ENCODE measurements at regions not wholly inside any gene's neighbourhood (a gene's known extent, or its start where the extent isn't known, plus 50 kb on each side); places are given as distances from the start of the nearest gene placed in this dataset.
"Not testable (repeated sequence)": the region's sequence is repeated elsewhere in the genome, so short reads cannot be mapped to it uniquely, and the experiment has no call there.

DNA sequence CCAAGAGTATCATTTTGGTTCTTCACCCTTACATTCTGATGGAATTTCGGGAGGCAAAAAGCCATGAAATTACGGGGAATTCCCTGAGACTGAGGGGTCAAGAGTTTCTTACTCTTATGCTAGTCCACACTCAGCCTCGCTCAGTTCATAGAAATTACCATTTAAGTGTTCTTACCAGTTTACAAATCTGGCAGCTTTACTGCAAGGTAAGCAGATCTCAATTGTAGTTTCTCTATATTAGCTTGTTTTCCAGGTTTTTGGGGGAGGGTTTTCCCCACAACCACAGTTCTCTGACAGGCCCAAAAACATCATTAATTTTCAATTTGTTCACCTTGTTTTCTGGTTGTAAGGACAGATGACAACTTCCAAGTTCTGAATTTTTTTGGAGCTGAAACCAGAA lies 1028.4 kb downstream of the FAM181B start:
- DNase-seq = no peak

DNA sequence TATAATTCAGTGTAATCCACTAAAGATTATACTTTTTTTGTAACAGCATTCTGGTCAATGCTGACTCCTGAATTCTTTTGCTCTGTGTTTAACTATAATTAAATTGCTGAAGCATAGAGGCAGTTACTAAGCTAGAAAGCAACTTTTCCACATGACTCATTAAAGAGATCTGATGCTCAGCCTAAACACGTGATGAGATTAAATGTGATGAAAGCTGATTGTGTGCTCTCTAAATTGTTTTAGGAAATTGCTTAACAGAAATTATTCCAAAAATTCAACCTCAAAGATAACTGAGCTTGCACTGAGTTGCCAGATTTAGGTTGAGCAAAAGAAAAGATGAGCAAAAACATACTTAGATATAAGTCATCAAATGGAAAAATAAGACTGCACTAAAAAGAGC lies 1033.6 kb downstream of the FAM181B start:
- no peak for DNase-seq

DNA sequence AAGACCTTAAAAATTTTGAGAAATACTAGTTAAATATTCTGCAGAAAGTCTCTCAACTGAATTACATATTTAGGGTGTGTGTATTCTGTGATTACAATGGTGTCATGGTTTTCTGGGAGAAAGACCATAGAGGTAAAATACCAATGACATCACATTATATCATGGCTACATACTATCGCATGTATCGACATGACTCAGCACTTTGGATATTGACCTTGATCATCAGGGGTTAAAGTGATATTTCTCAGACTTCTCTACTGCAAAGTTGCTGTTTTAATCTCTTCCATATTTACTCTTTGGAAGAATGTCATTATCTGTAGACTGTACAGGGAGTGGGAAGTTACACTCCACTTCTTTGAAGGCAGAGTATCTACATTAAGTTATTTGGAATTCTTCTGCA lies 1046.6 kb downstream of the FAM181B start:
- no peak for DNase-seq

DNA sequence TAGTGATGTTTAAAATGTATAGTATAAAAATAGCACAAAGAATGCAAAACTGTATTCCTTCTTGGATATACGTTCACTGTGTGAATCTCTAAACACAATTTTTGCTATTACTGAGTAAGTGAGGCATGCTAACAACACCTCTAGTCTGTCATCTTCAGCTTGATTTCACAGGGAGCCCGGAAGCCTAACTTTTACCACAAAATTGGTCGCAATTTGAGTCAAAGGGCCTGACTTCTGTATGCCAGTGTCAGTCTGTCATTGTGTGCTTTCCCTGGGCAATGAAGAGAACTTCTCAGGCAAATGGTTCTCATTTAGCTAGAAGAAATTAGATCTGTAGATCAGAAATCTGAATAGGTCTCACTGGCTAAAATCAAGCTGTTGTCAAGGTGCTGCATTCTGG lies 1059.5 kb downstream of the FAM181B start:
- DNase-seq = no peak

DNA sequence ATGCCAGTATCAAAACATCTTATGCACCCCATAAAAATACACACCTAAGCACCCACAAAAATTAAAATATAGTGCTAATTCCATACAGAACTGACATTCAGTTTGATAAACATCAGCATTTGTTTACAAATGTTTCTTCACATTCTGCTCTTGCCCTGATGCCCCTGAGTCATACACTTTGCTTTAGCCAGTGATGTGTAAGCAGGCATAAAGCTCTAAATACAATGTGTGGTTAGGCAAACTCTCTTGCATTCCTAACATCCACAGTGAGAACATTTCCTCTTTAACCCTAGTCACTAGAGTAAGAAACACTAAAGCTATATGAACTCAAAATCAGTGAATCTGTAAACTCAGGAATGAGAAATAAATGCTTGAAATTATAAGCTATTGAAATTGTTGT lies 1060.7 kb downstream of the FAM181B start:
- DNase-seq = no peak

- no peak for DNase-seq
Observed at GRCh38 chr11:81669935-81670543, 1063.6 kb downstream of the FAM181B start.

DNA sequence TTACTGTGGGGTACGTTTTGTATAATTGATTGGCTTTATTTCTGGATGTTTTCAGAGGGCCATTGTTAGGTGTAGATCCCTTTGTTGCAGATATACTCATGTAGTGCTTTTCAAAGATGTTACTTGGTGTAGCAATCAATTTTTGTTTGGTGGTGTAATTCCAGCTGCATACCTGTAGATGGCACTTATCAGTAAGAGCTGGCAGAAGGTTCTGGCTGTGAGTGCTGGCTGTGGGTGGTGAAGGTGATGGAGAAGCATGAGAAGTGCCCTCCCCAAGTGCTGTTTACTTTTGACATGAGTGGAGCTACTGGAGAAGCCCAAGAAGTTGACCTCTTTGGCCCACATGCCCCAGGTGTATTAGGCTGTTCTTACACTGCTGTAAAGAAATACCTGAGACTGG lies 1074.9 kb downstream of the FAM181B start:
- no peak for DNase-seq

- DNase-seq = no peak
Observed at GRCh38 chr11:81655351-81655750, 1078.3 kb downstream of the FAM181B start.

- no peak for DNase-seq
Observed at GRCh38 chr11:81647374-81647773, 1086.3 kb downstream of the FAM181B start.

DNA sequence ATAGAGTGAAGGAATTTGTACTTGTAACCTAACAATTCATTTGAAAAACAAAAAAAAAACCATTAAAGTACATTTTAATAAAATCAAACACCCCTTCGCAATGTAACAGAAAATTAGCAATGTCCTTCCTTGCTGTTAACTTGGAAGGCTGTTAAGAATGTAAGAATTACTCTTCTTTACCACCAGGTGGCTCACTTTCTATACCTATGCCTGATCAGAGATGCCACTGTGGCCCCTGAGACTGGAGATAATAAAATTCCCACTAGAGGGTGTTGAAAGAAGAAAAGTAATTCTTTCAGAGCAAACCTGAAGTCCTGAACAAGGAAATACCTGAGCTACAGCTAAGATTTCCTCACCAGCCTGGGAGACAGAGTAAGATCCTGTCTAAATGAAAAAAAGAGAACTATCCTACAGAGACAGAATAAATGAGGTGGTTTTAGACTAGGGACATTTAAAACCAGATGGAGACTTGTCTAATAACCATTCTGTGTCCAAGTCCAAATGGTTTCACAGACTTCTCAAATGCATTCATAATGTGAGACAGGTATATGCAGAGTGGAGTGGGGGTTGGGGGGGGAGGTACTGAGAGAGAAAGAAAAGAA lies 1089.3 kb downstream of the FAM181B start:
- no peak for DNase-seq

DNA sequence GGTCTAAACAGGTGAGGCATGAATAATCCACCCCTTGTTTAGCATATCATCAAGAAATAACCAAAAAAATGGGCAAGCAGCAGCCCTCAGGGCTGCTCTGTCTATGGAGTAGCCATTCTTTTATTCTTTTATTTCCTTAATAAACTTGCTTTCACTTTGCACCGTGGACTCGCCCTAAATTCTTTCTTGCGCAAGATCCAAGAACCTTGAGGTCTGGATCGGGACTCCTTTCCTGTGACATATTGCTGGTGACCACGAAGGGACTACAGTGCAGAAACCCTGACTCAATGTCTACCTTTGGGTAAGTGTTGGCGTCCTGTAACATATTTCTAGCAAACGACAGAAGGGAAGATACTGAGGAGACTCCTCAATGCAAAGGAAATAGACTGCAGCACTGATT lies 1099.2 kb downstream of the FAM181B start:
- DNase-seq = no peak

DNA sequence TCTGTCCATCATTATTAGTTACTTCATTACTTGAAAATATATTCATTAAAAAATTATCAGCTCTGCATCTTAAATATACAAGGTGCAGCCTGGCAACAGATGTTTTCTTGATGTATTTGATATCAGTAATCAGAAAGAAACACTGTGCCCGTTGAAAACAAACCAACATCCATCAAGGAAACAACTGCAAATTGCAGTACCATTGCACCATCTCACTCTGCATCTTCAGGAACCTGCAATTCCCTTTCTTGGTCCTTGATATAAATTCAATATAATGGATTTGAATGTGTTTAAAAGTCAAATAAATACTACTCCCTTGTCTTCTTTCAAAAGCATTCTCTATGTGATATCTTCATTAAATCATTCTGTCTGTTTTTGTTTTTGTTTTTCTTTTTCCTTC lies 1131.2 kb downstream of the FAM181B start:
- no peak for DNase-seq

GRCh38 chr11:81596704-81597103 lies 1137.0 kb downstream of the FAM181B start:
- no peak for DNase-seq

DNA sequence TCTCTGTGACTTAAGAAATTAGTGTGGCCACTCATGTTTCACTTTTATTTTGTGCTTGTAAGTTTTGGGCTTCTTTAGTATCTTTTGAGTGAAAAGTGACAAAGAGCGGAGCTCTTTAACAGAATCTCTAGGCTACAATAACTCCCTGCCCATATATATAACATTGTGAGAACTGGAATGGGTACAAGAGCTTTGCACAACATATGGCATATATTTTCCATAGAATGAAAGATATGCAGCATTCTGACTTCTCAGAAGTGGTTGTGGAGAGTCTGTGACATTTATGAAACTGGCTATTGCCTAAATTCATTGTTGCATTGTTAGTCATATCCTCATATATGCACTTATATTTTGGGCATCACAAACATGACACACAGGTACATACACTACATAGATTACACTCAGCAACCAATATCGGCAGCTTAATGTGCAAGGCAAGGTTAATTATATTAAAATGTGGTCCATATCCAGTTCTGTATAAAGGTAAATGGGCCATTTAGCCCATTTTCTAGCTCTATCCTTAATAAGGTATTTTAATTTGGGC lies 1148.2 kb downstream of the FAM181B start:
- no peak for DNase-seq

DNA sequence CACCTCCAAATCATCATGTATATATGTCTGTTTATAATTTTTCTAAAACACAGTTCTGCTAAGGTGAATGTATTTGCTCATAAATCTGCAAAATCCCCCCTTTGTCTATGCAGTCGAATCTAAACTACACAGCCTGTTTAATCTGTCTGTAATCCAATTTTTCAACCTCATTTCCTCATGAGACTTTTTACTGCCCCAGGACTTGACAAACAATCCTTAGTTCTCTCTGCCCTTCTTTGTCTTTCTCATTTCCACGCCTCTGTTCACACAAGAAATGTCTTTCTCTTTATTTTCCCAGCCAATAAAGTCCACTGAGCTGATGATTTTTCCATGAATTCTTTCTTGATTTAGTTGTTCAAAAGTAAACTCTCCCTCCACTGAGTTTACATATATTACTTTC lies 1154.3 kb downstream of the FAM181B start:
- DNase-seq = no peak

DNA sequence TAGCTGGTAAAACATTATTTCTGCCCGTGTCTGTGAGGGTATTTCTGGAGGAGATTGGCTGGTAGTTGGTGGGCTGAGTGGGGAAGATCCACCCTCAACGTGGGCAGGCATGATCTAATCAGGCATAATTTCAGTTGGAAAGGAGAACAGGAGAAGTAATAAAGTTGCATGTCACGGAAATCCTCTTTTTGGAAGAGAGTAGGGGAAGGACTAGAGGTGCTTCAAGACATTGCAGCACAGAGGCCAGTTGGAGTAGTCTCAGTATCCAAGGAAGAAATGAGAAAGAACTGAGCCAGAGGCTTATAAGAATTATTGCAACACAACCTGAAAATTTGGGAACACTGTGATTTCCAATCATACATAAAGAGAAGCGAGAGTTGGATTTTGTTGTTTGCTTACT lies 1155.1 kb downstream of the FAM181B start:
- DNase-seq = no peak

- no peak for DNase-seq
Observed at GRCh38 chr11:81574301-81574700, 1159.4 kb downstream of the FAM181B start.

- DNase-seq = no peak
Observed at GRCh38 chr11:81573367-81573766, 1160.3 kb downstream of the FAM181B start.

- no peak for DNase-seq
Observed at GRCh38 chr11:81570669-81571068, 1163.0 kb downstream of the FAM181B start.

DNA sequence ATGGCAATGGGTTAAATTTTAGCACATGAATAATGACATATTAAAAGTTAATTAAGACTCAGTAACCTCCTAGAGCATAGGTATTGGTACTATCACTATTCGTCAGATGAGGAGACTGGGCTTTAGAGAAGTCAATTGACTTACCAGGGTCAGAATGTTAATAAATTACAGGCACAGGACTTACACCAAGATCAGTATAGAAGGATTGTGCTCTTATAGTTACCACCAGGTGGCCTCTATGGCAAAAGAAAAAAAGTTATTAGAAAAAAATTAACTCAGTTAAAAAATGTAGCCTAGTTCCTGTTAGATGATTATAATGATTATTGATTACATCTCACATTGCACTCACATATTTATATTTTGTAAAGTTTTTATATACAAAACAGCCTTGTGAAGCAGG lies 1163.7 kb downstream of the FAM181B start:
- DNase-seq = no peak

DNA sequence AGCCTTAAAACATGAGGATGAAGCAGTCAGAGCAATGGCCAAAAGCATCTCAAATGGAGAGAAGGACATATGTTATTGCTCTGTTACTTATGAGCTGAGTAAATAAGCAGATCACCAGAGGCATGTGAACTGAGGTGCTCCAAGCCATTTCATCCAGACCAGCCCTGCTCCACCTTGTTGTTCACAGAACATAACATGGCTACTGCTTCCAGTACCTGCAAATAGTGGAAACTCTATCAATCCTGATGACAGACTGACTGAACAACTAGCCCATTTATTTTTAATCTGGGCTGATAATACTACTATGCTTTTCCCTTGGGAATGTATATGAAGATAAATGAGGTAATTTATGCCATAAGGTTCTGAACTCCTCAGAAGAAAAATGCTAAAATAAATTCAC lies 1164.7 kb downstream of the FAM181B start:
- DNase-seq = no peak

DNA sequence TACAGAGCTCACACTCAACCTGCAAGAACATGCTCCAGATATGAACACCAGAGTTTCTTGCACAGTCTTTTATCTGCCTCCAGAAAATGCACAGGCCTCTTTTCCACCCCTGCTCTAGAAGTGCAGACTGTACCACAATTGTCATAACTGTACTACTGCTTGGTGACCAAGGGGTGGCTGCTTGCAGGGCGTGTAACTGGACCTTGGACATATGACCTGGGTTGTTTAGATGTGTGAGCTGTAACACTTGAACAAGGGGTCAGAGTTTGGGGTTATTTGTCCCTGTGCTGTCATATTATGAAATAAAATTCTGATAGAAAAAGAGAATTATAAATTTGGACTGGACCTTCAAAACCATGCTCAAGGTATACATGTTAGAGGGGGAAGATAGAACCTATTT lies 1185.5 kb downstream of the FAM181B start:
- no peak for DNase-seq

- DNase-seq = not testable (repeated sequence)
Observed at GRCh38 chr11:81539806-81540205, 1193.9 kb downstream of the FAM181B start.

DNA sequence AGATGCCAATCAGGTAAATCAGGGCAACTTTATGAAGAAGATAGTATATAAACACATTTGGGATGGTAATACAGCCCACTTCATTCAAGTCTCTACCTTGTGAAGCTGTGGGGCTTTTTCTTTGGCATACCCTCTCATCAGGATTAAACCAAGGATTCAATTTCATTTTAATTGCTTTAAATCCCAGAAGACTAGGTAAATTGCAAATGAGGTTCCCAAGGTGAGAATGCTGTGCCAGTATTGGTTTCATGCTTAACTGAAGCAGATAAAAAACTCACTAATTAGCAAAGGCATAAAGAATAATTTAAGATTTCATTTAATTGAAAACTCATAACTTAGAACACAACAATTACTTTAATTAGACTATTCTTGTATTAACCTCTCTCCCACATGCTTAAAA lies 1218.1 kb downstream of the FAM181B start:
- DNase-seq = no peak

GRCh38 chr11:81497202-81497804 lies 1236.4 kb downstream of the FAM181B start:
- DNase-seq = no peak

Measured in activated effector memory CD4-positive, alpha-beta T cell treated with anti-CD3 and anti-CD28 coated beads, Interleukin-2, amount 50 U/mL, for 16 hours (primary cell).